Nephron progenitor cell (in vitro differentiated cells): ENCODE measurements at regions not wholly inside any gene's neighbourhood (a gene's known extent, or its start where the extent isn't known, plus 50 kb on each side); places are given as distances from the start of the nearest gene placed in this dataset.

Source experiments
- DNase-seq: peaks from one replicate; pipeline ENCODE4 v3.0.0; 2021
- H3K27ac Mint-ChIP-seq: 2 replicates; pipeline ENCODE4 v1.8.0; 2021; ENCODE audit warnings: mild to moderate bottlenecking, moderate library complexity, mixed read lengths
- H3K27me3 Mint-ChIP-seq: 2 replicates; pipeline ENCODE4 v1.8.0; 2021; ENCODE audit warnings: mild to moderate bottlenecking, low read depth, mixed read lengths; ENCODE audit not compliant: poor library complexity
- H3K36me3 Mint-ChIP-seq: 2 replicates; pipeline ENCODE4 v1.8.0; 2021; ENCODE audit warnings: low read depth, mixed read lengths
- H3K4me1 Mint-ChIP-seq: 2 replicates; pipeline ENCODE4 v1.8.0; 2021; ENCODE audit warnings: mixed read lengths
- H3K4me3 Mint-ChIP-seq: 2 replicates; pipeline ENCODE4 v1.8.0; 2021; ENCODE audit warnings: mild to moderate bottlenecking, moderate library complexity, mixed read lengths
- H3K9me3 Mint-ChIP-seq: 2 replicates; pipeline ENCODE4 v1.8.0; 2021; ENCODE audit warnings: mild to moderate bottlenecking, moderate library complexity, mixed read lengths
- CTCF ChIP-seq: fragments of 200-600 bp; sonication (generic); IDR thresholded peaks from 2 replicates; pipeline ENCODE4 v1.5.0; 2021; ENCODE audit warnings: antibody characterized with exemption

GRCh38 chr16:80054647-80055046, 454.1 kb upstream of the MAF start:
- Mint-ChIP-seq H3K9me3 (peaks cover 5% of the 10 kb centered on the region), H3K4me1 (peaks cover 16% of the 10 kb centered on the region), H3K36me3 (no peaks in the 10 kb centered on the region), H3K27ac (no peak overlapping the region), H3K27me3 (peaks cover 11% of the 10 kb centered on the region), H3K4me3 (no peak overlapping the region)
- no peak for TF ChIP-seq CTCF
- DNase-seq = no peak

- no peak for TF ChIP-seq CTCF
- Mint-ChIP-seq H3K27ac (no peak overlapping the region), H3K4me1 (peaks cover 4% of the 10 kb centered on the region), H3K4me3 (no peak overlapping the region), H3K9me3 (peaks cover 5% of the 10 kb centered on the region), H3K36me3 (no peaks in the 10 kb centered on the region), H3K27me3 (no peaks in the 10 kb centered on the region)
- DNase-seq = no peak
Observed at GRCh38 chr16:80051040-80051439, 450.5 kb upstream of the MAF start.

- Mint-ChIP-seq H3K36me3 (no peaks in the 10 kb centered on the region), H3K9me3 (peaks cover 5% of the 10 kb centered on the region), H3K4me1 (peaks cover 13% of the 10 kb centered on the region), H3K27ac (no peak overlapping the region), H3K27me3 (peaks cover 2% of the 10 kb centered on the region), H3K4me3 (no peak overlapping the region)
- DNase-seq = no peak
- TF ChIP-seq CTCF = no peak
Observed at GRCh38 chr16:80048250-80048649, 447.7 kb upstream of the MAF start.

- no peak for DNase-seq
- Mint-ChIP-seq H3K27me3 (peaks cover 5% of the 10 kb centered on the region), H3K4me3 (no peak overlapping the region), H3K4me1 (peaks cover 13% of the 10 kb centered on the region), H3K27ac (no peak overlapping the region), H3K36me3 (no peaks in the 10 kb centered on the region), H3K9me3 (peaks cover 5% of the 10 kb centered on the region)
- TF ChIP-seq CTCF = no peak
Observed at GRCh38 chr16:80047842-80048241, 447.3 kb upstream of the MAF start.

- Mint-ChIP-seq H3K4me1 (peaks cover 13% of the 10 kb centered on the region), H3K27me3 (peaks cover 5% of the 10 kb centered on the region), H3K9me3 (peaks cover 5% of the 10 kb centered on the region), H3K4me3 (no peak overlapping the region), H3K27ac (no peak overlapping the region), H3K36me3 (no peaks in the 10 kb centered on the region)
- no peak for DNase-seq
- TF ChIP-seq CTCF = no peak
Observed at GRCh38 chr16:80046848-80047247, 446.3 kb upstream of the MAF start.

GRCh38 chr16:80046261-80046660, 445.7 kb upstream of the MAF start:
- no peak for DNase-seq
- Mint-ChIP-seq H3K4me3 (no peak overlapping the region), H3K27ac (no peak overlapping the region), H3K4me1 (peaks cover 13% of the 10 kb centered on the region), H3K27me3 (peaks cover 5% of the 10 kb centered on the region), H3K36me3 (no peaks in the 10 kb centered on the region), H3K9me3 (peaks cover 5% of the 10 kb centered on the region)
- TF ChIP-seq CTCF = no peak
